Aorta (tissue), 5 donors: ENCODE measurements at regions not wholly inside any gene's neighbourhood (a gene's known extent, or its start where the extent isn't known, plus 50 kb on each side); places are given as distances from the start of the nearest gene placed in this dataset.
"Not testable (repeated sequence)": the region's sequence is repeated elsewhere in the genome, so short reads cannot be mapped to it uniquely, and the experiment has no call there.

Experiments used
- ATAC-seq: fragments of 200-7000 bp; cut with Tn5 transposase; one replicate; pipeline ENCODE4 v1.9.1; 2022; ENCODE audit warnings: moderate library complexity; ENCODE audit not compliant: low FRiP score
- DNase-seq, 2 donors: peaks; one replicate each; pipeline ENCODE4 v3.0.0-alpha.2; 2020
- H3K27ac ChIP-seq, 2 donors: one replicate each; pipeline ENCODE4 v1.5.1; 2013; ENCODE audit warnings: low read length in 2 of 2, mild to moderate bottlenecking in 2 of 2, moderate library complexity in 2 of 2, control low read depth in 1 of 2, inconsistent platforms in 1 of 2, low read depth in 1 of 2
- H3K27me3 ChIP-seq, 2 donors: one replicate each; pipeline ENCODE4 v1.6.1; 2013; ENCODE audit warnings: control low read depth in 1 of 2, low read length in 1 of 2, mild to moderate bottlenecking in 1 of 2, moderate library complexity in 1 of 2; ENCODE audit not compliant: insufficient read depth in 2 of 2, control insufficient read depth in 1 of 2
- H3K36me3 ChIP-seq, 2 donors: one replicate each; pipeline ENCODE4 v1.6.1; 2013; ENCODE audit warnings: control low read depth in 1 of 2, low read length in 1 of 2, mild to moderate bottlenecking in 1 of 2; ENCODE audit not compliant: insufficient read depth in 2 of 2, control insufficient read depth in 1 of 2
- H3K4me1 ChIP-seq, 2 donors: one replicate each; pipeline ENCODE4 v1.6.1; 2013; ENCODE audit warnings: low read length in 2 of 2, control low read depth in 1 of 2, mild to moderate bottlenecking in 1 of 2, moderate library complexity in 1 of 2; ENCODE audit not compliant: insufficient read depth in 2 of 2, control insufficient read depth in 1 of 2
- H3K4me3 ChIP-seq, 2 donors: one replicate each; pipeline ENCODE4 v1.5.1; 2013; ENCODE audit warnings: low read length in 2 of 2, control low read depth in 1 of 2, mild to moderate bottlenecking in 1 of 2
- H3K9me3 ChIP-seq: one replicate; pipeline ENCODE4 v1.6.1; 2013; ENCODE audit warnings: mild to moderate bottlenecking, low read length; ENCODE audit not compliant: control insufficient read depth
- WGBS, 2 donors: extraction: QIAGEN DNeasy Blood & Tissue Kit; methylation state at CpG; one replicate each; pipeline ENCODE4 v1.1.7; 2013; 5-methylcytosine and 5-hydroxymethylcytosine counted together
- intact Hi-C, 2 donors: fragments of 100-400 bp; cut with DNase I; formaldehyde crosslinking; loops; one replicate each; pipeline versions ENCODE4 v1.14.2 to v1.15.0; 2022
- donor health status: healthy with polysubstance abuse.
- donor health status: Bipolar disorder and iron deficiency.
- donor health status: DM: no; HTN: no; CAD: no.
- donor health status: DM: no; HTN: no; CAD: no.
- donor health status: DM: yes; HTN: yes; CAD: no.

- ATAC-seq (no peak), DNase-seq (no peak)
- WGBS, 2 donors = 62 to 73% methylated on average over 4 of the region's 4 CpGs
- no peaks in the 10 kb centered on the region for H3K4me1 ChIP-seq
- H3K27ac ChIP-seq = no peak overlapping the region
- no peaks in the 10 kb centered on the region for H3K9me3 ChIP-seq
- intact Hi-C loops = no loop called here
- H3K36me3 ChIP-seq = no peaks in the 10 kb centered on the region
- no peak overlapping the region for H3K4me3 ChIP-seq
- H3K27me3 ChIP-seq = no peaks in the 10 kb centered on the region
Measured at GRCh38 chr3:20563251-20563650, 377.2 kb upstream of the SGO1 start.

- intact Hi-C loops = no loop called here
- DNase-seq (no peak), ATAC-seq (no peak)
- H3K36me3 ChIP-seq = no peaks in the 10 kb centered on the region
- H3K27ac ChIP-seq = no peak overlapping the region
- 21 to 39% methylated on average over 2 of the region's 2 CpGs for WGBS, 2 donors
- H3K27me3 ChIP-seq = no peaks in the 10 kb centered on the region
- H3K4me1 ChIP-seq = no peaks in the 10 kb centered on the region
- H3K9me3 ChIP-seq = no peaks in the 10 kb centered on the region
- H3K4me3 ChIP-seq = no peak overlapping the region
Measured at GRCh38 chr3:20561166-20561565, 375.2 kb upstream of the SGO1 start.

- not testable (repeated sequence) for H3K4me3 ChIP-seq
- WGBS, 2 donors = 89 to 91% methylated on average over 5 of the region's 5 CpGs
Measured at GRCh38 chr3:20560446-20560845, 374.4 kb upstream of the SGO1 start.

GRCh38 chr3:20558161-20558560 is 372.2 kb upstream of the SGO1 start:
- no peaks in the 10 kb centered on the region for H3K36me3 ChIP-seq
- 69 to 71% methylated on average over 2 of the region's 2 CpGs for WGBS, 2 donors
- H3K27ac ChIP-seq = no peak overlapping the region
- no peaks in the 10 kb centered on the region for H3K9me3 ChIP-seq
- no peak overlapping the region for H3K4me3 ChIP-seq
- DNase-seq = no peak
- intact Hi-C loops = no loop called here
- H3K27me3 ChIP-seq = no peaks in the 10 kb centered on the region
- no peaks in the 10 kb centered on the region for H3K4me1 ChIP-seq
- ATAC-seq = no peak

More at GRCh38 chr3:20560446-20560845, 374.4 kb upstream of the SGO1 start:
- H3K27ac ChIP-seq, H3K36me3 ChIP-seq, H3K4me1 ChIP-seq, ATAC-seq, DNase-seq, H3K9me3 ChIP-seq, H3K27me3 ChIP-seq, intact Hi-C loops: not testable (repeated sequence)

- Histone ChIP-seq H3K9me3 (no peaks in the 10 kb centered on the region), H3K36me3 (no peaks in the 10 kb centered on the region), H3K27ac (no peak overlapping the region), H3K27me3 (no peaks in the 10 kb centered on the region), H3K4me3 (no peak overlapping the region), H3K4me1 (no peaks in the 10 kb centered on the region)
- intact Hi-C loops = no loop called here
- no peak for ATAC-seq
- no peak for DNase-seq
- 80 to 89% methylated on average over 4 of the region's 4 CpGs for WGBS, 2 donors
Measured at GRCh38 chr3:20556661-20557060, 370.7 kb upstream of the SGO1 start.

- Histone ChIP-seq H3K27me3 (no peaks in the 10 kb centered on the region), H3K36me3 (no peaks in the 10 kb centered on the region), H3K4me1 (no peaks in the 10 kb centered on the region), H3K27ac (no peak overlapping the region), H3K9me3 (no peaks in the 10 kb centered on the region), H3K4me3 (no peak overlapping the region)
- intact Hi-C loops = no loop called here
- peak in 1 of 2 donors; percentile 35 for DNase-seq
- peak; percentile 26 for ATAC-seq
- 91 to 93% methylated on average over 16 of the region's 16 CpGs for WGBS, 2 donors
Measured at GRCh38 chr3:20552605-20553275, 366.7 kb upstream of the SGO1 start.

- intact Hi-C loops, DNase-seq, H3K9me3 ChIP-seq, H3K36me3 ChIP-seq, H3K27ac ChIP-seq, H3K27me3 ChIP-seq, H3K4me1 ChIP-seq, ATAC-seq, H3K4me3 ChIP-seq: not testable (repeated sequence)
- WGBS, 2 donors = 97% methylated on average over 25 to 35 of the region's 35 CpGs
Measured at GRCh38 chr3:20547361-20548269, 361.6 kb upstream of the SGO1 start.

GRCh38 chr3:20546636-20547035 is 360.6 kb upstream of the SGO1 start:
- Histone ChIP-seq H3K4me3 (no peak overlapping the region), H3K27ac (no peak overlapping the region), H3K4me1 (no peaks in the 10 kb centered on the region), H3K9me3 (no peaks in the 10 kb centered on the region), H3K36me3 (no peaks in the 10 kb centered on the region), H3K27me3 (no peaks in the 10 kb centered on the region)
- DNase-seq (no peak), ATAC-seq (no peak)
- WGBS, 2 donors = 48 to 58% methylated on average over 3 of the region's 3 CpGs
- intact Hi-C loops = no loop called here
